ENCODE measurements at regions not wholly inside any gene's neighbourhood (a gene's known extent, or its start where the extent isn't known, plus 50 kb on each side); places are given as distances from the start of the nearest gene placed in this dataset.

GRCh38 chr9:81508476-81508875, 180.9 kb downstream of the TLE1 start:
- no peaks in the 10 kb centered on the region for H3K9me2 ChIP-seq (replicated peaks; ENCODE audit: low read depth, low read length)
- H4K20me1 ChIP-seq (ENCODE audit: insufficient read depth, low read length, poor library complexity, severe bottlenecking), result no peaks in the 10 kb centered on the region
- H3K9me3 ChIP-seq (ENCODE audit: insufficient read depth, low read depth, low read length), result no peaks in the 10 kb centered on the region
- no peaks in the 10 kb centered on the region for H3K79me2 ChIP-seq (ENCODE audit: insufficient read depth, low read length)
- H3K9ac ChIP-seq (ENCODE audit: low read depth, low read length, poor library complexity, severe bottlenecking), result no peak overlapping the region
- no peak overlapping the region for H2AFZ ChIP-seq (ENCODE audit: low read length)
- no peak overlapping the region for H3K4me2 ChIP-seq (ENCODE audit: low read depth, low read length, poor library complexity, severe bottlenecking)
- H3F3A ChIP-seq (ENCODE audit: low read depth), result no peaks in the 10 kb centered on the region
- no peak for TF ChIP-seq EZH2phosphoT487 (IDR thresholded peaks at IDR 0.05; ENCODE audit: borderline replicate concordance)
- no peak for TF ChIP-seq CTCF (conservative IDR thresholded peaks at IDR 0.05; ENCODE audit: low read length)
- H3K4me1 ChIP-seq (ENCODE audit: insufficient read depth, low read length, poor library complexity, severe bottlenecking), result no peaks in the 10 kb centered on the region
- no peaks in the 10 kb centered on the region for H3K27me3 ChIP-seq (ENCODE audit: insufficient read depth, low read length, poor library complexity, severe bottlenecking)
- no peaks in the 10 kb centered on the region for H3K36me3 ChIP-seq (ENCODE audit: insufficient read depth, low read length)
- H3K4me3 ChIP-seq (ENCODE audit: low read length, poor library complexity, severe bottlenecking), result no peak overlapping the region

GRCh38 chr9:81506941-81507864, 182.1 kb downstream of the TLE1 start:
- no peaks in the 10 kb centered on the region for H4K20me1 ChIP-seq (ENCODE audit: insufficient read depth, low read length, poor library complexity, severe bottlenecking)
- H2AFZ ChIP-seq (ENCODE audit: low read length), result no peak overlapping the region
- H3K79me2 ChIP-seq (ENCODE audit: insufficient read depth, low read length), result no peaks in the 10 kb centered on the region
- H3K9ac ChIP-seq (ENCODE audit: low read depth, low read length, poor library complexity, severe bottlenecking), result no peak overlapping the region
- H3K36me3 ChIP-seq (ENCODE audit: insufficient read depth, low read length), result no peaks in the 10 kb centered on the region
- H3K27me3 ChIP-seq (ENCODE audit: insufficient read depth, low read length, poor library complexity, severe bottlenecking), result no peaks in the 10 kb centered on the region
- TF ChIP-seq EZH2phosphoT487 (IDR thresholded peaks at IDR 0.05; ENCODE audit: borderline replicate concordance) (no peak), CTCF (conservative IDR thresholded peaks at IDR 0.05; ENCODE audit: low read length) (no peak)
- no peak overlapping the region for H3K4me2 ChIP-seq (ENCODE audit: low read depth, low read length, poor library complexity, severe bottlenecking)
- no peaks in the 10 kb centered on the region for H3K4me1 ChIP-seq (ENCODE audit: insufficient read depth, low read length, poor library complexity, severe bottlenecking)
- no peaks in the 10 kb centered on the region for H3K9me3 ChIP-seq (ENCODE audit: insufficient read depth, low read depth, low read length)
- no peaks in the 10 kb centered on the region for H3K9me2 ChIP-seq (replicated peaks; ENCODE audit: low read depth, low read length)
- H3K4me3 ChIP-seq (ENCODE audit: low read length, poor library complexity, severe bottlenecking), result no peak overlapping the region
- no peaks in the 10 kb centered on the region for H3F3A ChIP-seq (ENCODE audit: low read depth)

GRCh38 chr9:81499594-81499993, 189.8 kb downstream of the TLE1 start:
- no peaks in the 10 kb centered on the region for H3F3A ChIP-seq (ENCODE audit: low read depth)
- no peaks in the 10 kb centered on the region for H3K36me3 ChIP-seq (ENCODE audit: insufficient read depth, low read length)
- H3K4me1 ChIP-seq (ENCODE audit: insufficient read depth, low read length, poor library complexity, severe bottlenecking), result no peaks in the 10 kb centered on the region
- no peak for TF ChIP-seq CTCF (conservative IDR thresholded peaks at IDR 0.05; ENCODE audit: low read length)
- no peak for TF ChIP-seq EZH2phosphoT487 (IDR thresholded peaks at IDR 0.05; ENCODE audit: borderline replicate concordance)
- no peaks in the 10 kb centered on the region for H4K20me1 ChIP-seq (ENCODE audit: insufficient read depth, low read length, poor library complexity, severe bottlenecking)
- H3K9ac ChIP-seq (ENCODE audit: low read depth, low read length, poor library complexity, severe bottlenecking), result no peak overlapping the region
- H3K27me3 ChIP-seq (ENCODE audit: insufficient read depth, low read length, poor library complexity, severe bottlenecking), result no peaks in the 10 kb centered on the region
- no peaks in the 10 kb centered on the region for H3K79me2 ChIP-seq (ENCODE audit: insufficient read depth, low read length)
- H3K9me2 ChIP-seq (replicated peaks; ENCODE audit: low read depth, low read length), result no peaks in the 10 kb centered on the region
- H2AFZ ChIP-seq (ENCODE audit: low read length), result no peak overlapping the region
- no peaks in the 10 kb centered on the region for H3K9me3 ChIP-seq (ENCODE audit: insufficient read depth, low read depth, low read length)
- no peak overlapping the region for H3K4me3 ChIP-seq (ENCODE audit: low read length, poor library complexity, severe bottlenecking)
- H3K4me2 ChIP-seq (ENCODE audit: low read depth, low read length, poor library complexity, severe bottlenecking), result no peak overlapping the region

Data from Loucy (cell line).